IPS-NIHi11 (cell line): ENCODE measurements at regions not wholly inside any gene's neighbourhood (a gene's known extent, or its start where the extent isn't known, plus 50 kb on each side); places are given as distances from the start of the nearest gene placed in this dataset.

ENCODE experiments used
- DNase-seq: peaks from one replicate; pipeline ENCODE4 v3.0.0; 2012; ENCODE audit warnings: mixed read lengths, low spot score

DNA sequence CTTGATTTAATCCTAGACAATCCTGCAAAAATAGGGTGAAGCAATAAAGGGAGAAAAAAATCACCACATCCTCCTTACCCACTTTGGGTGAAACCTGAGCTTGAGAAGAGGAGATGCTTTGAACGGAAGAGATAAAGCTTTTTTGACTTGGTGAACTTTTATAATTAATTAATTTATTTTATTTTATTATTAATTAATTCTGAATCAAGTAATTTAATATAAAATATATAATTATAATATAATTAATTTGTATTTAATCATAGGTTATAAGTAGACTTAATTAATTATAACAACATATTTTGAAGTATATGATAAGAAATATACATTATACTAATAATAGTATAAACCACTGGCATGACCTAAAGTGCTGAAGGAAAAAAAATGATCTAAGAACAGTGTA is 2164.8 kb downstream of the LRRC4C start:
- DNase-seq: no peak

DNA sequence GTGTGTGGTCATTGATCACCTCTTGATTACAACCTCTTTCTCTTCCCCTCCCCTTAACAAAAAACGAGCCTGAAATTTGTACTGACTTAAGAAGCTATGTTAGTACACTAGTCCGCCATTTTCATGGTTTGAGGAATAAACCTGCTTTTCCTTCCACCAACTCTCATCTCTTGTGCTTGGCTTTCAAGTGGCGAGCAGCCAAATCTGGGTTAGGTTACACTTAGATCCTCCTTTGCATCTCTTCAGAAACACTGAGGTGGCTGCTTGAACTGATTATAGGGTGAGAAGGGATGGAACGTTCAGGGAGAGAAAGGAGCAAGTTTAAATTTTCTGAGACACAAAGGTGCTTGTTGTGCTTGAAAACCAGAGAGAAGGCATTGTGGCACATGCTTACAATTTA is 2171.4 kb downstream of the LRRC4C start:
- DNase-seq: no peak

DNA sequence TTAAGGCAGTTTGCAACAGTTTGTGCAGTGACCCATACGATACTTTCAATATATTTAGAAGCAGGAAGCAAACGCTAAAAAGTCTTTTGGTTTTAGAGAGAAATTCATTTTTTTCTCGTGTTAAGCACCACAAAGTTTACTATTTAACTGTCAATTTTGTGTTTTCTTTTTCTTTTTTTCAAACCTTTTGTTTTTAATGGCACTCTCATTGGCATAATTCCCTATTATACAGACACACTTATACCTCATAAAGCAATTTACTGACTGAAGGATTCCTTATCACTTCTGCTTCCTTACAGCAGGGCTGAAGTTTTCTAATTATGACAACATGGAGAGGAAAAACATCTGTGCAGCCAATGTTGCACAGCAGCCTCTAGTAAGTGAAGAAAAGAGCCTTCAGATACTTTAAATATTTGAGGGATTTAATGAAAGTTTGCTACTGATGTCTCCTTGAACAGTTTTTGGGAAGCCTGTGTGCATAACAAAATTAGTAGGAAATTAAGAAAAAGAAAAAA is 2191.2 kb downstream of the LRRC4C start:
- DNase-seq: no peak

DNA sequence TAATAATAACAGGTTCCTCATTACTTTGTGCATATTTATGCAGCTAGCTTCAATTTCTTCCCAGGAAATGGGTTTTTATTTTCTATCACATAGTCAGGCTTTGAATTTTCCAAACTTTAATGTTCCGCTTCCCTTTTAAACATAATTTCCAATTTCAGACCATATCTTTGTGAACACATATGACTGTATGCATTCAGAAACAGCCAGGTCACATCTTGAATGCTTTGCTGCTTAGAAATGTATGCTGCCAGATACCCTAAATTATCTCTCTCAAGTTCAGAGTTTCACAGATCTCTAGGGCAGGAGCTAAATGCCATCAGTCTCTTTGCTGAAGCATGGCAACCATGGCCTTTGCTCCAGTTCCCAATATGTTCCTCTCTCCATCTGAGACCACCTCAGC is 2203.8 kb downstream of the LRRC4C start:
- no peak for DNase-seq

DNA sequence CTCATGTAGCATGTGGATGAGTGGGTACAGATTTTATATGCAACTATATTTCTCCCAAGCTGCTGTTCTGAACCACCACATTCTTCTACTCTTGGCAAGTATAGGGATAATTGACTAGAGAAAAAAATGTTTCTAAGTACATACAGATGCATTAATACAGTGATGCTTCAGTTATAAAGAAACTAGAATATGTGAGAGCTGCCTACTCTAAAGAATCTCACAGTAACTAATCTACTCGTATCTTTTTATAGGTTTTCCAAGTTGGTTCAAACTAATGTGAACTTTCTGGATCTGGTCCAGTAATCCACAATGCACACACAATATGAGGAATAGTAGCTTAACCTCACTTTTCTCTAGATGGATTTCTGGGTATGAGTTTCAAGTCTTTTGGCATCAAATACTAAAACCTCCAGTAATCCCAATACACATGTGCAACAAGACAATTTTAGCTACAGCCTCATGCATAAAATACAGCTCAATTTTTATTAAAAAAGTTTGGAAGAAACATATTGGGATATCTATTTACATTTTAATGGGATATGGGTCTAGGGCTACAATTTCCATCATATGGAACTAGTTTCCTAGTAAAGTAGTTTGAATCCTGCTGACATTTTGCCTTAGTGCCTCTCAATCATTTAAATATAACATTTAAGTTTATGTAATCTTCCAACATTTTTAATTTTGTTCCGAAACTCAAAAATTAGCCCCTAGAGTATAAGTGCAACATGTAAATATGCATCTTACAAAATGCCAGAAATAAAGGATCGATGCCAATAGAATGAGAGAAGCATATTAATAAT is 2209.7 kb downstream of the LRRC4C start:
- DNase-seq: no peak

DNA sequence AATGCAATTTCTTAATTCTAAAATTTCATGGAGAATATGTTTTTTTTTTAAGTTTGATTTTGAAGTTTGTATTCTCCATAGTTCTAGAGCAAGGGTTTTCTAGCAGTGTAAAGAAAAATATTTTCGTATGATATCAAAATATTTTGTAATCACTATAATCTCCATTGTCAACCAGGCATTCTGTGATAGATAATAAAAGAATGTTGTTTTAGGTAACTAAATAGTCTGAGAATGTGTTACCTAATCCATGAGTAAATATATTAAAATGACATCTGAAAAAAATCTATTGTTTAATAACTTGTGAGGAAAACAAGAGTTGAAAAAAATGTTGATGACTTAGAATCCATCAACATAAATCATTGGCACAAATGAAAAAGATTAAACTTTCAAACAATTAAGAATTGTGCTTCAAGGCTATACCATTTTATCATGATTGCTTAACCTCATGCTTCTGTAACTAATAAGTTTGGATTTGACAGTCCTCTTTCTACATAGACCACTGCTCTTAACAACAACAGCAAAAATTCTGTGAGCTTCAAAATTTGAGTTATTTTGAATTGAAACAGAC is 2211.8 kb downstream of the LRRC4C start:
- DNase-seq: no peak

DNA sequence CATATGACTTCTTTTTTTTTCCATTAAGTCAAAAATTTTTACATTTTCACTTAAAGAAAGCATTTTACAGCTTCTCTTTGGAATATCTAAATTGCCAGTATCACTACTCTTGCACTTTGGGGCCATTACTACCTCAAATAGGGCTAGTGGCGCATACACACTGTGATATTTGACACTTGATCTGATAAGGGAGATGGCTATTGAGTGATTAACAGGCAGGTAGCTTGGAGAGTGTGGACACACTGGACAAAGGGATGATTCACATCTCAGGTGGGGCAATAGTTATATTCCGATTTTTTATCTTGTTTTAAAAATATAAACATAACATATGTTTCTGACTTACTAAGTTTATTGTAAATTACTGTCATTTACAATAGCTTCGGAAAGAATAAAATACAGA is 2219.9 kb downstream of the LRRC4C start:
- DNase-seq: no peak

DNA sequence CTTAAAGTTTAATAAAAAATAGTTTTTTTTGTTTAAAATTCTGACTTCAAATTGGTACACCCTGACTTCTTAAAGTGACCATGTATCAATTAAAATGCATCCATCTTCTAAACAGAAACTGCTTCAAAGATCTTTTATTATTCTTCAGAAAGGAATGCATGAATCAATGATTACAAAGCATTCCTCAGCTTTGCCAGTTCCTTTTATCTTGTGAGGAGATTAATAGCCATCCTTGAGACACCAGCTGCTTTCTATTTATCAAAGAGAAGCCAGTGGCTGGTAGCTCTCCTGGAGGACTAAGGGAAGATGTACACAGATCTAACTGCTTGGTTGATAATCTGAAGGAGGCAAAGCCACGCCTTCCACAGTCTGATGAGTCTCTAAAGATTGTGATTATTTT is 2222.5 kb downstream of the LRRC4C start:
- DNase-seq: no peak

DNA sequence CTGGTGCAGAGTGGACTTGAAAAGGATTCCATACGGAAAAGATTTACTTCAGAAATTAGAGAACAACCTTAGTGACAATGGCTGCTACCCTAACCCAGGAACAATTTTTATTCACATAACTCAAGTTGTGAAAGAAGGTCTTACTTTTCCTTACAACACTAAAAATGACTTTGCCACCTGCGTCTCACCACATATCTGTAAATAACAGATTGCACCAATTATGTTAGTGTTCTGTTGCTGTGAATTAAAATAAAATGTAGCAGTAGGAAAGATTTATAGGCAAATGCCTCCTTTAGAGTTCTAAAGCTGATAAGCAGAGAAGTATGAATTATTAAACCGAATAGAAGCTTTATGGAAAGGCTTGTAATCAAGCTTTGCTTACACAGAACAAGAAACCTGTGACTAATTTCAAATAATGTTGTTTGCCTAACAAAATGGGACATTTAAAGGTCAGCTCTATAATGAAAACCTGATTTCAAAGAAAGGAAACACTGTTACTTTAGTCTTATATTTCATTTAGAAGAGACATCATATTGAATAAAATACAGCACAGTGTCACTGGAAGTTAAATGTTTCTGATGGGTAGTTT is 2237.8 kb downstream of the LRRC4C start:
- no peak for DNase-seq

DNA sequence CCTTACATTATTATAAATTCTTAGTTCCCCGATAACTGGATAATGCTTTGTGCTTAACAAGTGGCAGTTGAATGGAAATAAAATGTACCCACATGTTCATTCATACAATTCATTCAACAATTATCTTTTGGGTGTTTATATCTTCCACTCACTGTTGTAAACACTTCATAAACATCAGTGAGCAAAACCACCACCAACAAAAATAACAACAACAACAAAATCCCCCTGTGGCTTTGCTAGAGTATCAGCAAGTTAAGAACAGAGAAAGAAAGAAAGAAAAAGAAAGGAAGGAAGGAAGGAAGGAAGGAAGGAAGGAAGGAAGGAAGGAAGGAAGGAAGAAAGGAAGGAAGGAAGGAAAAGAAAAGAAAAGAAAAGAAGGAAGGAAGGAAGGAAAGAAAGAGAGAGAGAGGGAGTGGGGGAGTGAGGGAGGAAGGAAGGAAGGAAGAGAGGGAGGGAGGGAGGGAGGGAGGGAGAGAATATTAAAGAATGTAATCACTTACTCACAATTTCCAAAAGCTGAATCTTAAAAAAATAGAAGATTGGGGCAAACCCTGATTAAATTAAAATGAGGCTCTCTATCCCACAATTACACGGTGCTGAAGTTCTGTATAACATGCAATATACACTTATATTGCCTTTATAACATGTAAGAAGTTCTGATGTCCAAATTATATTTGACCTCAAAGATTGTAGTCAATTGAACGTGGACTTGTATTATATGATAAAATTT is 2238.8 kb downstream of the LRRC4C start:
- no peak for DNase-seq

DNA sequence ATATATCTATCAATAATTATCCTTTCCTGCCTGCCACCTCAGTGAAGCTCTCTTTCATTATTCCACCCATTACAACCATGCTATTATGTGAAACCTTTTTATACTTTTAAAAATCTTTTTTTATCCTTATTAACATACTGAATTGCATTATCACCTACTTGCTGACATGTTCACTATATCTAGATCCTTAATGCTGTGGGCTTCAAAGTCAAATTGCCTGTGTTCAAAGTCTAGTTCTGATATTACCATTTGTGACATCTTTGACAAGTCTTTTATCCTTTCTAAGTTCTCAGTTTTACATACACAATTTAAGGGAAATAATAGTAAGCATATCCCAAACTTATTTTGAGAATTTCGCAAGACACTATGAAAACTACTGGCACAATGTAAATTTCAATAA is 2239.4 kb downstream of the LRRC4C start:
- no peak for DNase-seq

DNA sequence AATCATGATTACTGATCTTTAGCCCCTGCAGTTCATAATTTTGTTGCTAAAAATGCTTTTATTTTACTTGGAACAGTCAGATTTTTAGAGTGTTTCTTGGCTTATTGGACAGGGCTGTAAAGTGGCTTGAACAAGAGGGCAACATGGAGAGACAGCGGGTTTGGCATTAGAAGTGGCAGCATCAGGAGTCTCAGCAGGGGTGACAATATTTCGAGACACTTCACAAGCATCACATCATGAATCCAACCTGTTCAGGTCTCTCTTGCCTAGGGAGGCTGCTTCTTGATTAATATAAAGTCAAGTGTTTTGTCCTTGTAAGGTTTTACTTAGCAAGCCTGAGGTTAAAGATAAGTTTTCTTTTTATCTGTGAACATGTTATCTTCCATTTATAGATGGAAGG is 2249.5 kb downstream of the LRRC4C start:
- no peak for DNase-seq

DNA sequence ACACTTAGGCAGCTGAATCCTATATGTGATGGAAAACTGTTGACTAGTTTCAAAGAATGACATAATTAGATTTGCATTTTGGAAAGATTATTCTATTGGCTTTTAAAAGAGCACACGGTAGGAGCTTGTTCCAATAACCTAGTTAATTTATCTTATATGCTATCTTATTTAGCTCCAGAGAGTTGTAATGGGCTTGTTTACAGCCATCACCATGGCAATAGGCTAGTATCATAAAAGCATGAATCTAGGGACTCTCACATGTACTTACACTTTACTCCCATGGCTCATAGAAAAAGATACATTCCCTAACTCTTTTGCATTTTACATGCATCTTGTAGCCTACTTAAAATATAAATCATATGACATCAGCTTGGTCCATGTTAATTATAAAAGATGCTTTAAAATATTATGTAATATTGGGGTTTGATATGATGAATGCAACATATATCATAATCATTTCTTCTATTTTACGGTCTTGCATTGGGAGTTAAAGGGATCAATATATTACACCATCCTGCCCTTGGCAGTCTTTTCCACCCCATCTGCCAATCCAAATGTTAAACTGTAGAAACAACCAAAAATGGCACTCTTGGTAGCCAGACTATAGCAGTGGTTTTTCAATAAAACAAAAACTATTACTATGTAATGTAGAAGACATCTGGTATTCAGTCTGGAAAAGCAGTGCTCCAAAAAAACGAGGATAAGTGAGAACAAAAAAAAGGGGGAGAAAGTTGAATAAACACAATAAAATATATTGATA is 2254.0 kb downstream of the LRRC4C start:
- no peak for DNase-seq

DNA sequence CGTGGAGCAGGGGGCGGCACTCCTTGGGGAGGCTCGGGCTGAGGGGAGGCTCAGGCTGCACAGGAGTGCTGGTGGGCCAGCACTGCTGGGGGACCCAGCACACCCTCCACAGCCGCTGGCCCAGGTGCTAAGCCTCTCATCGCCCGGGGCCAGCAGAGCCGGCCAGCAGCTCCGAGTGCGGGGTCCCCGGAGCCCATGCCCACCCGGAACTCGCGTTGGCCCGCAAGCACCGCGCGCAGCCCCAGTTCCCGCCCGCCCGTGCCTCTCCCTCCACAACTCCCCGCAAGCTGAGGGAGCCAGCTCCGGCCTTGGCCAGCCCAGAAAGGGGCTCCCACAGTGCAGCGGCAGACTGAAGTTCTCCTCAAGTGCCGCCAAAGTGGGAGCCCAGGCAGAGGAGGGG is 2266.8 kb downstream of the LRRC4C start:
- no peak for DNase-seq

DNA sequence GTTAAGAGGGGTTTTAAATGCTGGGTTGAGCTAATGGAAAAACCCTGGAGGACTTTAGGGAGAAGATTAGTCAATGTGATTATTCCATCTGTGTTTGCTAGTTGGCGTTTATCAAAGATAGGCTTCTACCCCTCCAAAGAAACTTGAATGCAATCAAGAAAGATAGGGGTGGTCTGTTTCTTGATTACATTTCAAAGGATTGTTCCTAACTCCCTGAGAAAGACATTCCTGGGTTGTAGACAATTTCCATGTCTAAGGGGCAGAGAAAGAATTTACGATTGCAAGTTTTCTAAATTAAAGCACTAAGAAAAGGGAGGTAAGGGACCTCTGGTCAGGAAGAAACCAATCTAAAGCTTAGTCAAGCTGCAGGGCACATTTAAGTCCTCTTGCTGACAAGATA is 2268.7 kb downstream of the LRRC4C start:
- DNase-seq: peak; percentile 7

DNA sequence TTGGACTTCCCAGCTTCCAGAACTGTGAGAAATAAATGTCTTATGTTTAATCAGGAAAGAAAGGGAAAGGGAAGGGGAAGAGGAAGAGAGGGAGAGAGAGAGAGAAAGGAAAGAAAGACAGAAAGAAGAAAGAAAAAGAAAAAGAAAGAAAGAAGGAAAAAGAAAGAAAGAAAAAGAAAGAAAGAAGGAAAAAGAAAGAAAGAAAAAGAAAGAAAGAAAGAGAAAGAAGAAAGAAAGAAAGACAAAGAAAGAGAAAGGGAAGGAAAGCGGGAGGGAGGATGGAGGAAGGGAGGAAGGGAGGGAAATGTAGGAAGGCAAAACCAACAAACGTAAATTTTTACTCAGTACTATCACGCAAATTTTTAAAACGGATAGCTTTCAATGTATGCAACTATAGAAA is 2281.8 kb downstream of the LRRC4C start:
- DNase-seq: no peak

DNA sequence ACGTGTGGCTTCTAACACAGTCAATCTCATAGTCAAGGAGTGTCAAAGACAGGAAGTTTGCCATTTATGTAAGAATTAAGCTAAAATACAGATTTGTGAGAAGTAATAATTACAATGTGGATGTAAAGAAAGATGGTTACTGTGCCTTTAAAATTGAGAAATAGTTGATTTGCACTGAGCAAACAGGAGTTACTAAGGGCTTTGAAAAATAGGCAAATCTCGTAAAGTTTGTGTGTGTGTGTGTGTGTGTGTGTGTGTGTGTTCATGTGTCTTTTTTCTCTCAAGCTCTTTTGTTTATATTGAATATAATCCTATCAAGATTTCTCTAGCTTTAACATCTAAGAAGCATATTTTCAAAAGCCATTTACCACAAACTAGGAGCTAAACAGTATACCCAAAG is 2284.5 kb downstream of the LRRC4C start:
- DNase-seq: no peak

DNA sequence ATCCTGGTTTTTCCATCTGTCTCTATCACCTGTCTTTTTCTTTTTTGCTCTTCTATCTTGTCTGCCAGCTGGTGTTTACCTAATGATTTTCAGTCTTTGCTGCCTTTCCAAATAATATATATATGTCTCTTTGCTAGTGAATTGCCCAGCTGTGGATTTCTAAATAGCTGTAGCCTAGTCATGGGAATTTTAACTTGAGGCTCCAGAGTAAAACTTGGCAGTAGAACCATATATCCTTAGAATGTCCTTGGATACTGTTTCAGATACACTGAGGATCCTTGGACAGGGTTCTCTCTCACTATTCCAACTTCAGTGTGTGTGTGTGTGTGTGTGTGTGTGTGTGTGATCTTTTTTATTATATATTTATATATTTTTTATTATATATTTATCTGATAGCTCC is 2285.3 kb downstream of the LRRC4C start:
- no peak for DNase-seq

DNA sequence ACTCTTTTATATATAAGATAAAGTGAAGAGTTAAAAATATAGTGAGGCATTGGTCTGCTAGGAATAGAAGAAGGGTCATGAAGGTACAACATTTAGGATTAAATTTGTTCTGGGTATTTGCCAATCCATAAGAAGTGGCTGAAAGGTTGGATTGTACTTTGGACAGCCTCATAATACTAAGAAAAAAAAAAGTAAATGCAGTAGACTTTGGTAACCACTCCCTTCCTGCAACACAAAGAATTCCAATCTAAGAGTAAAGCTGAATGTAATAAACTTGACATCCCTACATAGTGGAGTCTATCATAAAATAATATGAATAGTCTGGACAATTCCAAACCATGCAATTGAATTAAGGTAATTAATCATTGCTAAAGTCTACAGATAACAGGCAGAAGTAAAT is 2294.4 kb downstream of the LRRC4C start:
- no peak for DNase-seq

DNA sequence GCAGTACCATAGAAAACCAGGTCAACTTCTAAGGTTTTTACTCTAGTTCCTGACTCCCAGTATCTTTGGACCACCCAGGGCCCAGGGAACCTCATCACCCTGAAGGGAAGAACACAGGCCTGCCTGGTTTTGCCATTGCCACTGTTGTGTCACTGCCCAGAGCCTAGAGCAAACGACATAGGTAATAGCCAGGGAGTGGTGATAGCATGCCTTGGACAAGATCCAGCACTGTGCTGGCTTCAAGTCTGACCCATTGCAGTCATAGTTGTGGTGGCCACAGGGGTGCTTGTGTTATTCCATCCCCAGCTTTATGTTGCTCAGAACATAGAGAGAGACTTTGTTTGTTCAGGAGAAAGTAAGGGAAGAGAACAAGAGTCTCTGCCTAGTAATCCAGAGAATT is 2310.2 kb downstream of the LRRC4C start:
- no peak for DNase-seq

DNA sequence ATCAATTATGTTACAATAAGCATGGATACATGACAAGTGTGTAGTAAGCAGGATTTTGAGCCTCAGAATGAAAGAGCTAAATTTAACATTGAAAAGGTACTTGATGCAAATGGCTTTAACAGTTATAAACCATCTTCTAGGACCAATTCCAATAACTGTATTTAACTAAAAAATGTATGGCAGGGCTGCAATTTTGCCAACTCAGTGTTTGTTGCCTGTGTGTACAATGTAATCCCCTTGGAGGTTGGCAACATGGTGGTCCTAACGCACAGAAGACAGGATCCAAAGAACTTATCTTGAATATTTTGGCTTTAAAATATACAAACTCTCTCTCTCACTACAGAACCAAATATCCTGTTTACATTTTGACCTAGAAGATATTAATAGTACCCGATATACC is 2314.1 kb downstream of the LRRC4C start:
- no peak for DNase-seq
